ENCODE measurements at regions not wholly inside any gene's neighbourhood (a gene's known extent, or its start where the extent isn't known, plus 50 kb on each side); places are given as distances from the start of the nearest gene placed in this dataset.
"Not testable (repeated sequence)": the region's sequence is repeated elsewhere in the genome, so short reads cannot be mapped to it uniquely, and the experiment has no call there.

DNA sequence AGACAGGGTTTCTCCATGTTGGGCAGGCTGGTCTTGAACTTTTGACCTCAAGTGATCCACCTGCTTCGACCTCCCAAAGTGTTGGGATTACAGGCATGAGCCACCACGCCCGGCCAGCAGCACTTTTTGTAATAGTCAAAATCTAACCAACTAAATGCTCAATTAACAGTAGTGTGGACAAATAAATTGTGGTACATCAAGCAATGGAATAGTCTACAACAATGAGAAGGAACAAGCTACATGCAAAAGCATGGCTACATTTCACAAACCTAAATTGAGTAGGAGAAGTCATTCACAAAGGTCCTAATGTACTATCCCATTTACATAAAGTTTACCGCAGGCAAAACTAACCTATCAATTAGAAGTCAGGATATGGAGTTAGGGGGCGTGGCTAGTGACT lies 227.4 kb downstream of the USP22 start:
- TF ChIP-seq POLR2A (IDR thresholded peaks at IDR 0.05; ENCODE audit: low read depth, low read length); POLR2AphosphoS5 (IDR thresholded peaks at IDR 0.05; ENCODE audit: insufficient read depth, low read depth, low read length); JUN (IDR thresholded peaks at IDR 0.05; ENCODE audit: borderline replicate concordance, insufficient read depth, insufficient read length, low read depth); EZH2 (IDR thresholded peaks at IDR 0.05; ENCODE audit: borderline replicate concordance, low read depth, low read length, severe bottlenecking); MYC (IDR thresholded peaks at IDR 0.05; ENCODE audit: low read depth, low read length); GATA2 (IDR thresholded peaks at IDR 0.05; ENCODE audit: insufficient read depth, insufficient read length, low read depth, low read length): not testable (repeated sequence)
- TF ChIP-seq, protein P1, sequence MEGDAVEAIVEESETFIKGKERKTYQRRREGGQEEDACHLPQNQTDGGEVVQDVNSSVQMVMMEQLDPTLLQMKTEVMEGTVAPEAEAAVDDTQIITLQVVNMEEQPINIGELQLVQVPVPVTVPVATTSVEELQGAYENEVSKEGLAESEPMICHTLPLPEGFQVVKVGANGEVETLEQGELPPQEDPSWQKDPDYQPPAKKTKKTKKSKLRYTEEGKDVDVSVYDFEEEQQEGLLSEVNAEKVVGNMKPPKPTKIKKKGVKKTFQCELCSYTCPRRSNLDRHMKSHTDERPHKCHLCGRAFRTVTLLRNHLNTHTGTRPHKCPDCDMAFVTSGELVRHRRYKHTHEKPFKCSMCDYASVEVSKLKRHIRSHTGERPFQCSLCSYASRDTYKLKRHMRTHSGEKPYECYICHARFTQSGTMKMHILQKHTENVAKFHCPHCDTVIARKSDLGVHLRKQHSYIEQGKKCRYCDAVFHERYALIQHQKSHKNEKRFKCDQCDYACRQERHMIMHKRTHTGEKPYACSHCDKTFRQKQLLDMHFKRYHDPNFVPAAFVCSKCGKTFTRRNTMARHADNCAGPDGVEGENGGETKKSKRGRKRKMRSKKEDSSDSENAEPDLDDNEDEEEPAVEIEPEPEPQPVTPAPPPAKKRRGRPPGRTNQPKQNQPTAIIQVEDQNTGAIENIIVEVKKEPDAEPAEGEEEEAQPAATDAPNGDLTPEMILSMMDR (IDR thresholded peaks at IDR 0.05; ENCODE audit: extremely low read depth in 1 of 2, insufficient read depth in 1 of 2, low read depth in 1 of 2, low read length in 2 of 2), result not testable (repeated sequence)
- TF ChIP-seq, protein P2, sequence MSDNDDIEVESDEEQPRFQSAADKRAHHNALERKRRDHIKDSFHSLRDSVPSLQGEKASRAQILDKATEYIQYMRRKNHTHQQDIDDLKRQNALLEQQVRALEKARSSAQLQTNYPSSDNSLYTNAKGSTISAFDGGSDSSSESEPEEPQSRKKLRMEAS (IDR thresholded peaks at IDR 0.05; ENCODE audit: insufficient read depth, insufficient read length), result not testable (repeated sequence)

Measured in endothelial cell of umbilical vein (primary cell).